ENCODE measurements at regions not wholly inside any gene's neighbourhood (a gene's known extent, or its start where the extent isn't known, plus 50 kb on each side); places are given as distances from the start of the nearest gene placed in this dataset.
A peak's percentile ranks its signal among the peaks of the same experiment; 100 is the strongest.
"Not testable (repeated sequence)": the region's sequence is repeated elsewhere in the genome, so short reads cannot be mapped to it uniquely, and the experiment has no call there.

DNA sequence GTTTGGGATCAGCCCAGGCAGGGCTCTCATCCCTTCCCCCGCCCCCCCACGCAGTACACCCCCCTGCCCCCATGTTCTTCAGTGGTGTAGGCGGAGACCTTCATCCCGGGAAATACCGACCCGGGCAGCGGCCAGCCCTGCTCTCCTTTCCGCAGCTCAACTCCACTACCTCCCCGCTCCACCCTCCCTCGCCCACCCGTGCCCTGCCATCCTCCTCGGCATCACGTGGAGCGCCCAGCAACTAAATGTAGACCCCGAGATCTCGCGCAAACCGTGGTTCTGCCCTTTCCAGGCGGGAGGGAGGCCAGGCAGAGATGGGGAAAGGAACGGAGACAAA lies 1932.2 kb upstream of the DEFB115 start:
- no peak overlapping the region for H3K4me3 ChIP-seq (ENCODE audit: low read length, poor library complexity, severe bottlenecking)
- no peaks in the 10 kb centered on the region for H3K9me2 ChIP-seq (replicated peaks; ENCODE audit: low read depth, low read length)
- H3K4me1 ChIP-seq (ENCODE audit: insufficient read depth, low read length, poor library complexity, severe bottlenecking) = no peaks in the 10 kb centered on the region
- no peak overlapping the region for H3K4me2 ChIP-seq (ENCODE audit: low read depth, low read length, poor library complexity, severe bottlenecking)
- H3F3A ChIP-seq (ENCODE audit: low read depth) = no peaks in the 10 kb centered on the region
- peaks cover 3% of the 10 kb centered on the region; the same call in 1 of the 2 replicates for H3K9me3 ChIP-seq (ENCODE audit: insufficient read depth, low read depth, low read length)
- no peaks in the 10 kb centered on the region for H4K20me1 ChIP-seq (ENCODE audit: insufficient read depth, low read length, poor library complexity, severe bottlenecking)
- no peak for TF ChIP-seq EZH2phosphoT487 (IDR thresholded peaks at IDR 0.05; ENCODE audit: borderline replicate concordance)
- no peaks in the 10 kb centered on the region for H3K79me2 ChIP-seq (ENCODE audit: insufficient read depth, low read length)
- no peak overlapping the region for H2AFZ ChIP-seq (ENCODE audit: low read length)
- H3K9ac ChIP-seq (ENCODE audit: low read depth, low read length, poor library complexity, severe bottlenecking) = no peak overlapping the region
- H3K36me3 ChIP-seq (ENCODE audit: insufficient read depth, low read length) = no peaks in the 10 kb centered on the region
- no peaks in the 10 kb centered on the region for H3K27me3 ChIP-seq (ENCODE audit: insufficient read depth, low read length, poor library complexity, severe bottlenecking)

DNA sequence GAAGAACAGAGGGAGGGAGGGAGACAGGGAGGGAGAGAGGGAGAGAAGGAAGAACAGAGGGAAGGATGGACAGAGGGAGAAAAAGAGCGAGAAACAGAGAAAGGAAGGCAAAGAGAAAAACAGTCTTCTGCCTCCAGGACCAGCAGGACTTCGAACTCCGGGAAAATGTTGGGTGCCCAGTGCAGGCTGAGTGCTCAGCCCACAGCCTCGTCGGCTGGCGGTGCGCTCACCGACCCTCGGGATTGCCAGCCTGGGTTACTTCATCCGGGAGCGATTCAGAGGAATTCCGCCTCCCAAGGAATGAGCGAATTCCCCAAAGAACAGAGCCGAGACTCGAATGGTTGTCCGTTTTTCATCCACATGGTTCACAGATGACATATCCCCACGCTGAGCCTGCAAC lies 1931.7 kb upstream of the DEFB115 start:
- H3K9ac ChIP-seq (ENCODE audit: low read depth, low read length, poor library complexity, severe bottlenecking); H3K9me3 ChIP-seq (ENCODE audit: insufficient read depth, low read depth, low read length); H2AFZ ChIP-seq (ENCODE audit: low read length); H3K9me2 ChIP-seq (replicated peaks; ENCODE audit: low read depth, low read length); H3K79me2 ChIP-seq (ENCODE audit: insufficient read depth, low read length); H3K4me3 ChIP-seq (ENCODE audit: low read length, poor library complexity, severe bottlenecking); H3F3A ChIP-seq (ENCODE audit: low read depth); H3K4me2 ChIP-seq (ENCODE audit: low read depth, low read length, poor library complexity, severe bottlenecking); H3K36me3 ChIP-seq (ENCODE audit: insufficient read depth, low read length); H3K27me3 ChIP-seq (ENCODE audit: insufficient read depth, low read length, poor library complexity, severe bottlenecking); H3K4me1 ChIP-seq (ENCODE audit: insufficient read depth, low read length, poor library complexity, severe bottlenecking); H4K20me1 ChIP-seq (ENCODE audit: insufficient read depth, low read length, poor library complexity, severe bottlenecking): not testable (repeated sequence)

DNA sequence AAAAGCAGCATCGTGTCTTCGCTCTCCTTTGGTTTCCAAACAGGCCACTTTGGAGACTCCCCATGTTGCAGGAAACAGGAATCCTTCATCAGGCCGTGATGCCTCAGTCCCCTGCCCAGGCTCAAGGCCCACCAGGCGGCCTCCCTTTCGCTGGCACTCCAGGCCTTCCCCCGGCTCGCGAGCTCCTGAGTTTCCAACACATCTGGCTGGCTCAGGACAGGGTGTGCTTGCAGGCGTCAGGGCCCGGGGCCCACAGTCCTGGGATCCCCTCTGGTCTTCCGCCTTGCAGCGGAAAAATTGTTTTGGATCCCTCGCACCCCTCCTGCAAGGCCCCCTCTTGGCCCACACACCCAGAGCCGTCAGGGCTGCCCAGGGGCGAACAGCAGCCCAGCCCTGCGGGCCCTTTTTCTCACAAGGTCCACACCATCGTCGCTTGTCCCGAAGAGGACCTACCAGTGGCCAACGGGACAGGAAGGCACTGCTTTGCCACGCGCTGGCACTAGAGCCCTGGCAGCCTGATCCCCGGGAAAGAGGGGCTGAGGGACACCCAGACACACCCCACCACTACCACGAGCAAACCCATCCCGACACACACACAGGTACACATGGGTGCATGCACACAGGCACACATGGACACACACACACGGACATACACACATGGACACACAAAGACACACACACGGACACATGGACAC lies 1930.9 kb upstream of the DEFB115 start:
- Histone ChIP-seq H2AFZ (ENCODE audit: low read length) (no peak overlapping the region), H3F3A (ENCODE audit: low read depth) (no peaks in the 10 kb centered on the region), H3K9ac (ENCODE audit: low read depth, low read length, poor library complexity, severe bottlenecking) (no peak overlapping the region), H4K20me1 (ENCODE audit: insufficient read depth, low read length, poor library complexity, severe bottlenecking) (no peaks in the 10 kb centered on the region), H3K4me2 (ENCODE audit: low read depth, low read length, poor library complexity, severe bottlenecking) (no peak overlapping the region), H3K36me3 (ENCODE audit: insufficient read depth, low read length) (no peaks in the 10 kb centered on the region), H3K79me2 (ENCODE audit: insufficient read depth, low read length) (no peaks in the 10 kb centered on the region), H3K4me3 (ENCODE audit: low read length, poor library complexity, severe bottlenecking) (no peak overlapping the region), H3K9me3 (ENCODE audit: insufficient read depth, low read depth, low read length) (peaks cover 7% of the 10 kb centered on the region; the same call in 1 of the 2 replicates), H3K27me3 (ENCODE audit: insufficient read depth, low read length, poor library complexity, severe bottlenecking) (no peaks in the 10 kb centered on the region), H3K4me1 (ENCODE audit: insufficient read depth, low read length, poor library complexity, severe bottlenecking) (no peaks in the 10 kb centered on the region), H3K9me2 (replicated peaks; ENCODE audit: low read depth, low read length) (no peaks in the 10 kb centered on the region)
- no peak for TF ChIP-seq EZH2phosphoT487 (IDR thresholded peaks at IDR 0.05; ENCODE audit: borderline replicate concordance)
- TF ChIP-seq, protein P1, sequence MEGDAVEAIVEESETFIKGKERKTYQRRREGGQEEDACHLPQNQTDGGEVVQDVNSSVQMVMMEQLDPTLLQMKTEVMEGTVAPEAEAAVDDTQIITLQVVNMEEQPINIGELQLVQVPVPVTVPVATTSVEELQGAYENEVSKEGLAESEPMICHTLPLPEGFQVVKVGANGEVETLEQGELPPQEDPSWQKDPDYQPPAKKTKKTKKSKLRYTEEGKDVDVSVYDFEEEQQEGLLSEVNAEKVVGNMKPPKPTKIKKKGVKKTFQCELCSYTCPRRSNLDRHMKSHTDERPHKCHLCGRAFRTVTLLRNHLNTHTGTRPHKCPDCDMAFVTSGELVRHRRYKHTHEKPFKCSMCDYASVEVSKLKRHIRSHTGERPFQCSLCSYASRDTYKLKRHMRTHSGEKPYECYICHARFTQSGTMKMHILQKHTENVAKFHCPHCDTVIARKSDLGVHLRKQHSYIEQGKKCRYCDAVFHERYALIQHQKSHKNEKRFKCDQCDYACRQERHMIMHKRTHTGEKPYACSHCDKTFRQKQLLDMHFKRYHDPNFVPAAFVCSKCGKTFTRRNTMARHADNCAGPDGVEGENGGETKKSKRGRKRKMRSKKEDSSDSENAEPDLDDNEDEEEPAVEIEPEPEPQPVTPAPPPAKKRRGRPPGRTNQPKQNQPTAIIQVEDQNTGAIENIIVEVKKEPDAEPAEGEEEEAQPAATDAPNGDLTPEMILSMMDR (conservative IDR thresholded peaks at IDR 0.05; ENCODE audit: low read length) = no peak

DNA sequence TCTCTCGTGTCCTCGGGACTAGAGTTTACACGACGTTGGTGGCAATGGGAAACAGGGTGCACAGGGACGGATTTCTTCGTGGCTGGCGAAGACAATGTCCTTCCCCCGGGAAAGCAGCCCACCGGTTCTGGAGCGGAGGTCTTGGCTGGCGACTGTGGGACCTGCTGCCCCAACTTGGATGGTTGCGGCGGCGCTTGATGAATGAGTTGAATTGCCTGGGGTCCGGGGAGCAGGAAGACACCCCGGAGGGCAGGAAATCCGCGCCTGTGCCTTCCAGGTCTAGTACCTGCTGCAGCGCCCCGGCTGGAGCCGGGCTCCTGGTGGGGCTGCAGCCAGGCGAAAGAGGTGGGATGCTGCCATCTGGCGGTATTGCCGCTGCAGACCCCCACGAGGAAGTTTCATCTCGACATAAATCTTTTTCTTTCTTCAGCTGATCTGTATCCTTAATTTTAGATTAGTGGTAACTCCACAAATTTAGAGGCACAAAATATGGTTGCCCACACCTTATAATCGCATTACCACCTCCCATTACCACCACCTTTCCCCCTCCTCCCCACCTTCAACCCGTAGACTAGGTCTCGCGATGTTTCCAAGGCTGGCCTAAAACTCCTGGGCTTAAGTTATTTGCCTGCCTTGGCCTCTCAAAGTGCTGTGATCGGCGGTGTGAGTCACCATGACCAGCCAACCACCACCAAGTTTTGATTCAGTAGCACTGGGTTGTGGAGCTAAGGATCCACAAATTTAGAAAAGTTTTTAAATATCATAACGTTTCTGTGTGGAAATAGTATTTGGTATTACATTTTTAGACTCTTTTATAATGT lies 1929.7 kb upstream of the DEFB115 start:
- not testable (repeated sequence) for H3K4me2 ChIP-seq (ENCODE audit: low read depth, low read length, poor library complexity, severe bottlenecking); H3K79me2 ChIP-seq (ENCODE audit: insufficient read depth, low read length); H4K20me1 ChIP-seq (ENCODE audit: insufficient read depth, low read length, poor library complexity, severe bottlenecking)

DNA sequence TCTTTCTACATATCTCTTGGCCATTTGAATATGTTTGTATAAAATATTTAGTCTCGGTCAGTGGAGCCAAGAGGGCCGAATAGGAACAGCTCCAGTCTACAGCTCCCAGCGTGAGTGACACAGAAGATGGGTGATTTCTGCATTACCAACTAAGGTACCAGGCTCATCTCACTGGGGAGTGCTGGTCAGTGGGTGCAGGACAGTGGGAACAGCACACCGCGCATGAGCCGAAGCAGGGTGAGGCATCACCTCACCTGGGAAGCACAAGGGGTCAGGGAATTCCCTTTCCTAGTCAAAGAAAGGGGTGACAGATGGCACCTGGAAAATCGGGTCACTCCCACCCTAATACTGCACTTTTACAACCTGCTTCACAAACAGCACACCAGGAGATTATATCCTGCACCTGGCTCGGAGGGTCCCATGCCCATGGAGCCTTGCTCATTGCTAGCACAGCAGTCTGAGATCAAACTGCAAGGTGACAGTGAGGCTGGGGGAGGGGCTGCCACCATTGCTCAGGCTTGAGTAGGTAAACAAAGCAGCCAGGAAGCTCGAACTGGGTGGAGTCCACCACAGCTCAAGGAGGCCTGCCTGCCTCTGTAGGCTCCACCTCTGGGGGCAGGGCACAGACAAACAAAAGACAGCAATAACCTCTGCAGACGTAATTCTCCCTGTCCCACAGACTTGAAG lies 1926.9 kb upstream of the DEFB115 start:
- not testable (repeated sequence) for H2AFZ ChIP-seq (ENCODE audit: low read length); H3K4me3 ChIP-seq (ENCODE audit: low read length, poor library complexity, severe bottlenecking); H4K20me1 ChIP-seq (ENCODE audit: insufficient read depth, low read length, poor library complexity, severe bottlenecking); H3K9ac ChIP-seq (ENCODE audit: low read depth, low read length, poor library complexity, severe bottlenecking); H3K27me3 ChIP-seq (ENCODE audit: insufficient read depth, low read length, poor library complexity, severe bottlenecking); H3K36me3 ChIP-seq (ENCODE audit: insufficient read depth, low read length); H3K4me2 ChIP-seq (ENCODE audit: low read depth, low read length, poor library complexity, severe bottlenecking); H3K9me2 ChIP-seq (replicated peaks; ENCODE audit: low read depth, low read length); H3K4me1 ChIP-seq (ENCODE audit: insufficient read depth, low read length, poor library complexity, severe bottlenecking); H3F3A ChIP-seq (ENCODE audit: low read depth); H3K9me3 ChIP-seq (ENCODE audit: insufficient read depth, low read depth, low read length); H3K79me2 ChIP-seq (ENCODE audit: insufficient read depth, low read length)

More for the DNA sequence above, 1929.7 kb upstream of the DEFB115 start:
- H3K9me2 ChIP-seq (replicated peaks; ENCODE audit: low read depth, low read length); H3K9ac ChIP-seq (ENCODE audit: low read depth, low read length, poor library complexity, severe bottlenecking); H3F3A ChIP-seq (ENCODE audit: low read depth); H2AFZ ChIP-seq (ENCODE audit: low read length); H3K27me3 ChIP-seq (ENCODE audit: insufficient read depth, low read length, poor library complexity, severe bottlenecking); H3K9me3 ChIP-seq (ENCODE audit: insufficient read depth, low read depth, low read length); H3K4me3 ChIP-seq (ENCODE audit: low read length, poor library complexity, severe bottlenecking); H3K4me1 ChIP-seq (ENCODE audit: insufficient read depth, low read length, poor library complexity, severe bottlenecking); H3K36me3 ChIP-seq (ENCODE audit: insufficient read depth, low read length): not testable (repeated sequence)
- TF ChIP-seq, protein P1 (conservative IDR thresholded peaks at IDR 0.05; ENCODE audit: low read length) = peak; percentile 39
